ENCODE measurements at regions not wholly inside any gene's neighbourhood (a gene's known extent, or its start where the extent isn't known, plus 50 kb on each side); places are given as distances from the start of the nearest gene placed in this dataset.

DNA sequence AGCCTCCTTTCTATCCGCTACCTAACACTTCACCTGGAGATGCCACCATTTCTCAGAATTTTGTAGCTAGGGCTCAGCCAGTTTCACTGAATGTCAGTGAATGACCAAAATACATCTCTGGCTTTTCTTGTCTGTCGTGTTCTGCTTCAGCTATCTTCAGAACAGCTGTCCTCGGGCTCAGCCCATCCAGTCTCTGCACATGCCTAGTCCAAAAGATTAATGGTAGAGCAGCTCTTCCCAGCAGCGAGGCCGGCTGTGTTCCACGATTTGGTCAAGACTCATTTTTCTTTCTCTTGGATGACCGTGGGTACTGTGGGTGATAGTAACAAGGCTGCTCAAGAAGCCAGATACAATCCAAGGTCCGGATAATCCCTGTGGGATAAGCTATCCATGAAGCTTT lies 342.8 kb downstream of the GABRG2 start:
- H3K9me3 ChIP-seq (ENCODE audit: low read length) = no peaks in the 10 kb centered on the region
- no peaks in the 10 kb centered on the region for H3F3A ChIP-seq (ENCODE audit: insufficient read depth, low read length)
- H3K27ac ChIP-seq (ENCODE audit: low read depth, low read length, poor library complexity, severe bottlenecking) = no peak overlapping the region
- H3K79me2 ChIP-seq (ENCODE audit: insufficient read depth, low read length) = no peaks in the 10 kb centered on the region
- TF ChIP-seq EZH2 (IDR thresholded peaks at IDR 0.05; ENCODE audit: borderline replicate concordance, low read length) (no peak), CTCF (IDR thresholded peaks at IDR 0.05; ENCODE audit: low read length) (no peak)
- no peaks in the 10 kb centered on the region for H3K36me3 ChIP-seq (ENCODE audit: insufficient read depth, low read length)
- H3K4me2 ChIP-seq (ENCODE audit: low read length) = no peak overlapping the region
- H3K9me2 ChIP-seq (ENCODE audit: low read depth, low read length) = no peaks in the 10 kb centered on the region
- no peak overlapping the region for H3K9ac ChIP-seq (ENCODE audit: low read length)
- H3K4me3 ChIP-seq (ENCODE audit: low read depth, low read length, poor library complexity, severe bottlenecking) = no peak overlapping the region
- no peak overlapping the region for H2AFZ ChIP-seq (ENCODE audit: low read length)
- H3K4me1 ChIP-seq (ENCODE audit: insufficient read depth, low read length, severe bottlenecking) = no peaks in the 10 kb centered on the region
- no peaks in the 10 kb centered on the region for H3K27me3 ChIP-seq (ENCODE audit: insufficient read depth, low read length)
- H4K20me1 ChIP-seq (ENCODE audit: insufficient read depth, low read length) = no peaks in the 10 kb centered on the region

GRCh38 chr5:162429142-162429541 lies 361.6 kb downstream of the GABRG2 start:
- Histone ChIP-seq H3K27ac (ENCODE audit: low read depth, low read length, poor library complexity, severe bottlenecking) (no peak overlapping the region), H2AFZ (ENCODE audit: low read length) (no peak overlapping the region)

GRCh38 chr5:162434281-162434680 lies 366.7 kb downstream of the GABRG2 start:
- H3F3A ChIP-seq (ENCODE audit: insufficient read depth, low read length) = no peaks in the 10 kb centered on the region
- no peak for TF ChIP-seq CTCF (IDR thresholded peaks at IDR 0.05; ENCODE audit: low read length)

More at GRCh38 chr5:162429142-162429541, 361.6 kb downstream of the GABRG2 start:
- Histone ChIP-seq H3K9me2 (ENCODE audit: low read depth, low read length) (no peaks in the 10 kb centered on the region), H3K9me3 (ENCODE audit: low read length) (no peaks in the 10 kb centered on the region), H3K36me3 (ENCODE audit: insufficient read depth, low read length) (no peaks in the 10 kb centered on the region), H3K4me3 (ENCODE audit: low read depth, low read length, poor library complexity, severe bottlenecking) (no peak overlapping the region), H3K79me2 (ENCODE audit: insufficient read depth, low read length) (no peaks in the 10 kb centered on the region), H3K27me3 (ENCODE audit: insufficient read depth, low read length) (no peaks in the 10 kb centered on the region), H3K9ac (ENCODE audit: low read length) (no peak overlapping the region), H4K20me1 (ENCODE audit: insufficient read depth, low read length) (no peaks in the 10 kb centered on the region), H3K4me1 (ENCODE audit: insufficient read depth, low read length, severe bottlenecking) (no peaks in the 10 kb centered on the region), H3K4me2 (ENCODE audit: low read length) (no peak overlapping the region), H3F3A (ENCODE audit: insufficient read depth, low read length) (no peaks in the 10 kb centered on the region)
- TF ChIP-seq EZH2 (IDR thresholded peaks at IDR 0.05; ENCODE audit: borderline replicate concordance, low read length) (no peak), CTCF (IDR thresholded peaks at IDR 0.05; ENCODE audit: low read length) (no peak)

More at GRCh38 chr5:162434281-162434680, 366.7 kb downstream of the GABRG2 start:
- Histone ChIP-seq H3K9me2 (ENCODE audit: low read depth, low read length) (no peaks in the 10 kb centered on the region), H3K36me3 (ENCODE audit: insufficient read depth, low read length) (no peaks in the 10 kb centered on the region), H3K4me3 (ENCODE audit: low read depth, low read length, poor library complexity, severe bottlenecking) (no peak overlapping the region), H3K4me2 (ENCODE audit: low read length) (no peak overlapping the region), H3K4me1 (ENCODE audit: insufficient read depth, low read length, severe bottlenecking) (no peaks in the 10 kb centered on the region), H3K27ac (ENCODE audit: low read depth, low read length, poor library complexity, severe bottlenecking) (no peak overlapping the region), H2AFZ (ENCODE audit: low read length) (no peak overlapping the region), H3K27me3 (ENCODE audit: insufficient read depth, low read length) (no peaks in the 10 kb centered on the region), H3K9me3 (ENCODE audit: low read length) (no peaks in the 10 kb centered on the region), H3K79me2 (ENCODE audit: insufficient read depth, low read length) (no peaks in the 10 kb centered on the region), H3K9ac (ENCODE audit: low read length) (no peak overlapping the region), H4K20me1 (ENCODE audit: insufficient read depth, low read length) (no peaks in the 10 kb centered on the region)

All from OCI-LY1 (cell line).